ENCODE measurements at regions not wholly inside any gene's neighbourhood (a gene's known extent, or its start where the extent isn't known, plus 50 kb on each side); places are given as distances from the start of the nearest gene placed in this dataset.

- TF ChIP-seq CTCF (IDR thresholded peaks at IDR 0.05) (no peak), POLR2A (IDR thresholded peaks at IDR 0.05) (no peak)
- intact Hi-C loops (cut with DNase I; ENCODE audit: low total_unique reads) = no loop called here
- DNase-seq (ENCODE audit: low spot score in 2 of 2) = no peak
- no peak overlapping the region for H3K4me3 ChIP-seq (ENCODE audit: low read depth, poor library complexity, severe bottlenecking)
Measured at GRCh38 chr3:87800516-87800915, 258.3 kb downstream of the CGGBP1 start.

GRCh38 chr3:87798567-87798947, 260.2 kb downstream of the CGGBP1 start:
- WGBS, 2 donors = 52 to 56% methylated on average over 4 of the region's 4 CpGs
- no peak for DNase-seq (ENCODE audit: low spot score in 2 of 2)
- no peak for TF ChIP-seq POLR2A (IDR thresholded peaks at IDR 0.05)
- no peak for TF ChIP-seq CTCF (IDR thresholded peaks at IDR 0.05)
- H3K4me3 ChIP-seq (ENCODE audit: low read depth, poor library complexity, severe bottlenecking) = no peak overlapping the region
- intact Hi-C loops (cut with DNase I; ENCODE audit: low total_unique reads) = no loop called here

GRCh38 chr3:87797872-87798566, 260.8 kb downstream of the CGGBP1 start:
- intact Hi-C loops (cut with DNase I; ENCODE audit: low total_unique reads) = no loop called here
- 77 to 79% methylated on average over 5 of the region's 5 CpGs for WGBS, 2 donors
- TF ChIP-seq CTCF (IDR thresholded peaks at IDR 0.05) (no peak), POLR2A (IDR thresholded peaks at IDR 0.05) (no peak)
- no peak for DNase-seq (ENCODE audit: low spot score in 2 of 2)
- H3K4me3 ChIP-seq (ENCODE audit: low read depth, poor library complexity, severe bottlenecking) = no peak overlapping the region

- WGBS, 2 donors = 66 to 68% methylated on average over 3 of the region's 3 CpGs
- DNase-seq (ENCODE audit: low spot score in 2 of 2) = no peak
- no peak for TF ChIP-seq CTCF (IDR thresholded peaks at IDR 0.05)
- intact Hi-C loops (cut with DNase I; ENCODE audit: low total_unique reads) = no loop called here
- H3K4me3 ChIP-seq (ENCODE audit: low read depth, poor library complexity, severe bottlenecking) = no peak overlapping the region
Measured at GRCh38 chr3:87796843-87797185, 262.0 kb downstream of the CGGBP1 start.

GRCh38 chr3:87796137-87796842, 262.5 kb downstream of the CGGBP1 start:
- 40 to 41% methylated on average over 2 of the region's 2 CpGs for WGBS, 2 donors
- intact Hi-C loops (cut with DNase I; ENCODE audit: low total_unique reads) = no loop called here
- no peak for TF ChIP-seq CTCF (IDR thresholded peaks at IDR 0.05)
- no peak for TF ChIP-seq POLR2A (IDR thresholded peaks at IDR 0.05)
- DNase-seq (ENCODE audit: low spot score in 2 of 2) = no peak
- H3K4me3 ChIP-seq (ENCODE audit: low read depth, poor library complexity, severe bottlenecking) = no peak overlapping the region

- no peak for DNase-seq (ENCODE audit: low spot score in 2 of 2)
- intact Hi-C loops (cut with DNase I; ENCODE audit: low total_unique reads) = no loop called here
- 52 to 64% methylated on average over 1 of the region's 1 CpG for WGBS, 2 donors
- no peak overlapping the region for H3K4me3 ChIP-seq (ENCODE audit: low read depth, poor library complexity, severe bottlenecking)
- TF ChIP-seq POLR2A (IDR thresholded peaks at IDR 0.05) (no peak), CTCF (IDR thresholded peaks at IDR 0.05) (no peak)
Measured at GRCh38 chr3:87795701-87796100, 263.1 kb downstream of the CGGBP1 start.

Data from lower leg skin (tissue), 4 donors.